ENCODE measurements at regions not wholly inside any gene's neighbourhood (a gene's known extent, or its start where the extent isn't known, plus 50 kb on each side); places are given as distances from the start of the nearest gene placed in this dataset.

DNA sequence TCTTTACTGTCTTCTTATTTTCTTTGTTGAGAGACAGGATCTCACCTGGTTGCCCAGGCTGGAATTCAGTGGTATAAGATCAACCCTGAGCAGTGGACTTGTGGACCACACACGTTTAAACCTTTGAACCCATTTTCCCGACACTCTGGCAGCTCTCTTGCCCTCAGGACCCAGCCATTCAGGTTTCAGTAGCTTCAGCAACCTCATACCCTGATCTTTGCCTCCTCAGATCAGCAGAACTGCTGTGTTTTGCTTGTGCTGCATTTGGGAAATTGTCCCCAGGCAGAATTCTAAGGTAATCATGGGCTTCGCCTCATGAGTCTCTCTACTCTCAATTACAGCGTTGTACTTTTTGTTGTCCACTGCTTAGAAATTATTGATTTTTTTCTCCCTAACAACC is 317.6 kb upstream of the KIAA1217 start:
- TF ChIP-seq, protein P1, sequence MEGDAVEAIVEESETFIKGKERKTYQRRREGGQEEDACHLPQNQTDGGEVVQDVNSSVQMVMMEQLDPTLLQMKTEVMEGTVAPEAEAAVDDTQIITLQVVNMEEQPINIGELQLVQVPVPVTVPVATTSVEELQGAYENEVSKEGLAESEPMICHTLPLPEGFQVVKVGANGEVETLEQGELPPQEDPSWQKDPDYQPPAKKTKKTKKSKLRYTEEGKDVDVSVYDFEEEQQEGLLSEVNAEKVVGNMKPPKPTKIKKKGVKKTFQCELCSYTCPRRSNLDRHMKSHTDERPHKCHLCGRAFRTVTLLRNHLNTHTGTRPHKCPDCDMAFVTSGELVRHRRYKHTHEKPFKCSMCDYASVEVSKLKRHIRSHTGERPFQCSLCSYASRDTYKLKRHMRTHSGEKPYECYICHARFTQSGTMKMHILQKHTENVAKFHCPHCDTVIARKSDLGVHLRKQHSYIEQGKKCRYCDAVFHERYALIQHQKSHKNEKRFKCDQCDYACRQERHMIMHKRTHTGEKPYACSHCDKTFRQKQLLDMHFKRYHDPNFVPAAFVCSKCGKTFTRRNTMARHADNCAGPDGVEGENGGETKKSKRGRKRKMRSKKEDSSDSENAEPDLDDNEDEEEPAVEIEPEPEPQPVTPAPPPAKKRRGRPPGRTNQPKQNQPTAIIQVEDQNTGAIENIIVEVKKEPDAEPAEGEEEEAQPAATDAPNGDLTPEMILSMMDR (IDR thresholded peaks at IDR 0.05) = no peak
- no peak for TF ChIP-seq POLR2A (IDR thresholded peaks at IDR 0.05)
